T-helper 2 cell treated with Interferon-gamma antibody and Interleukin-4, amounts not matched to agents 100 ng/mL and 5 ng/mL, for 36 hours (primary cell): ENCODE measurements at regions not wholly inside any gene's neighbourhood (a gene's known extent, or its start where the extent isn't known, plus 50 kb on each side); places are given as distances from the start of the nearest gene placed in this dataset.
"Not testable (repeated sequence)": the region's sequence is repeated elsewhere in the genome, so short reads cannot be mapped to it uniquely, and the experiment has no call there.

Source experiments
- intact Hi-C: fragments of 100-400 bp; cut with micrococcal nuclease; formaldehyde crosslinking; loops from one replicate; pipeline ENCODE4 v1.15.1; 2023

- intact Hi-C loops: no loop called here
Observed at GRCh38 chr4:14419516-14419915, 582.8 kb upstream of the CPEB2 start.

DNA sequence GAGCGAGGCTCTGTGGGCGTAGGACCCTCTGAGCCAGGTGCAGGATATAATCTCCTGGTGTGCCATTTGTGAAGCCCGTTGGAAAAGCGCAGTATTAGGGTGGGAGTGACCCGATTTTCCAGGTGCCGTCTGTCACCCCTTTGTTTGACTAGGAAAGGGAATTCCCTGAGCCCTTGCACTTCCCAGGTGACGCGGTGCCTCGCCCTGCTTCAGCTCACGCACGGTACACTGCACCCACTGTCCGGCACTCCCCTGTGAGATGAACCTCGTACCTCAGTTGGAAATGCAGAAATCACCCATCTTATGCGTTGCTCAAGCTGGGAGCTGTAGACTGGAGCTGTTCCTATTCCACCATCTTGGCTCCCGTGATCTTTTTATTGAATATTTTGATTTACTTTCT, 576.0 kb upstream of the CPEB2 start:
- intact Hi-C loops: not testable (repeated sequence)

GRCh38 chr4:14428125-14428524, 574.2 kb upstream of the CPEB2 start:
- intact Hi-C loops: no loop called here

- intact Hi-C loops: no loop called here
Observed at GRCh38 chr4:14431155-14432134, 570.8 kb upstream of the CPEB2 start.

GRCh38 chr4:14434483-14434882, 567.8 kb upstream of the CPEB2 start:
- intact Hi-C loops: no loop called here

- intact Hi-C loops: no loop called here
Observed at GRCh38 chr4:14434916-14435315, 567.4 kb upstream of the CPEB2 start.

DNA sequence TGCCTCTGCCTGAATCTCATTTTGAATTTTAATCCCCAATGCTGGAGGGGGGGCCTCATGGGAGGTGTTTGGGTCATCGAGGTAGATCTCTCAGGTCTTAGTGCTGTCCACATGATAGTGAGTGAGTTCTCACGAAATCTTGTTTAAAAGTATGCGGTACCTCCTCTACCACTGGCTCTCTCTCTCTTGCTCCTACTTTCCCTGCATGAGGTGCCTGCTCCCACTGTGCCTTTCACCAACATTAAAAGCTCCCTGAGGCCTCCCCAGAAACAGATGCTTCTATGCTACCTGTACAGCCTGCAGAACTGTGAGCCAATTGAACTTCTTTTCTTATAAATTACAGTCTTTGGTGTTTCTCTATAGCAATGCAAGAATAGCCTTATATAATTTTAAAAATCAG, 560.7 kb upstream of the CPEB2 start:
- intact Hi-C loops: no loop called here

DNA sequence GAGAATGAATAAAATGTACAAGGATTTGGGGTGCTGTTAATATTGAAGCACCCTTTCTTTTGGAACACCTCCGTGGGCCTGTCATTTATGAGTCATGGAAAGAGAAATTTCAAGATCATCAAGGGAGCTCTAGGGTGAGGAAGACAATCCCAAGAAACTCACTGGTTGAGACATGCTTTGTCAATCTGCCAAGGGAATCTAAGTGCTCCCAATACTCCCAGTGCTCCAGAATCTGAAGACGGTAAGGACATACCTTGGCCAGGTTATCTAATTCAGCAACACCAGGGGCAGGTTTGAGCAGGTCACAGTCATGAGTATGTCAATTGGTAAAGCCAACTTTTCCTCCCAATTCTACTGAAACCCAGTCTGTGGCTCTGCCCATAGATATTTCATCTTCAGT, 556.4 kb upstream of the CPEB2 start:
- intact Hi-C loops: no loop called here

GRCh38 chr4:14446311-14446710, 556.0 kb upstream of the CPEB2 start:
- intact Hi-C loops: no loop called here

- intact Hi-C loops: no loop called here
Observed at GRCh38 chr4:14446904-14447303, 555.4 kb upstream of the CPEB2 start.

GRCh38 chr4:14449308-14449707, 553.0 kb upstream of the CPEB2 start:
- intact Hi-C loops: no loop called here

DNA sequence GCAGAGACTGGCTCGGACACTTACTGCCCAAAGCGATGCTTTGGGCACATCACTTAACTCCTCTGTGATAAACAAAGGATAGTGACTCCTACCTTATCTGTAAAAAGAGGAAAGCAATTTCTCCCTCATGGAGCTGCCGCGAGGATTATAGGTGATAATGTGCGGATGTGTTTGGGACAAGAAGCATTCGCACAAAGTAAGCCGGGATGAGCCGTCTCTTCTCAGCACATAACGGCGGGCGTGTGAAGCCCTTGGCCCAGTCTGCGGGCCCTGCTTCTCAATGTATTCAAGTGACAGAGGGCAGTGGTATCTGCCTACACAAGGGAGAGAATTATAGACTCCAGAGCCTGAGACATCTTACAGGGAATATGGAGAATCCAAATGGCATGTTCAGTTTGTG, 550.3 kb upstream of the CPEB2 start:
- intact Hi-C loops: no loop called here

- intact Hi-C loops: no loop called here
Observed at GRCh38 chr4:14452764-14453163, 549.5 kb upstream of the CPEB2 start.

- intact Hi-C loops: no loop called here
Observed at GRCh38 chr4:14458463-14458862, 543.8 kb upstream of the CPEB2 start.

DNA sequence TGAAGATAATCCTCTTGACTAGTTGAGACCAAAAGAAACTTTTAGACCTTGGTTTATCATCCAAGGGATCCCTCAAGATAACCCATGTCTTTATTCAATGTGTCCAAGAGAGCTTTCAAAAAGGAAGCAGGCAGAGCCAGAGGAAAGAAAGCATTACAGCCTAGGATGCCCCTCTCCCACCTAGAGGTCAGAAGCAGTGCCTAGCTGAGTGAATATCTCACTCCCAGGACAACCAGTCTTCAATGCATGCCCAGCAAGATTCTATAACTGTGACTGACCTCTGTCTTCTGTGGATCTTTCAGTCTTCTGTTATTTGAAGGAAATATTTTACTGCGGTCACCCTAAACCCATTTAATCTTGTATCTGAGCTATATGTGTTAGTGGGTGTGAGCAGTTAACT, 537.2 kb upstream of the CPEB2 start:
- intact Hi-C loops: no loop called here

- intact Hi-C loops: no loop called here
Observed at GRCh38 chr4:14465507-14465906, 536.8 kb upstream of the CPEB2 start.

GRCh38 chr4:14478504-14478903, 523.8 kb upstream of the CPEB2 start:
- intact Hi-C loops: no loop called here

- intact Hi-C loops: no loop called here
Observed at GRCh38 chr4:14496408-14496807, 505.9 kb upstream of the CPEB2 start.

- intact Hi-C loops: no loop called here
Observed at GRCh38 chr4:14496969-14497368, 505.3 kb upstream of the CPEB2 start.

- intact Hi-C loops: no loop called here
Observed at GRCh38 chr4:14504162-14504561, 498.1 kb upstream of the CPEB2 start.

- intact Hi-C loops: no loop called here
Observed at GRCh38 chr4:14513471-14513870, 488.8 kb upstream of the CPEB2 start.

- intact Hi-C loops: no loop called here
Observed at GRCh38 chr4:14515556-14515955, 486.7 kb upstream of the CPEB2 start.

DNA sequence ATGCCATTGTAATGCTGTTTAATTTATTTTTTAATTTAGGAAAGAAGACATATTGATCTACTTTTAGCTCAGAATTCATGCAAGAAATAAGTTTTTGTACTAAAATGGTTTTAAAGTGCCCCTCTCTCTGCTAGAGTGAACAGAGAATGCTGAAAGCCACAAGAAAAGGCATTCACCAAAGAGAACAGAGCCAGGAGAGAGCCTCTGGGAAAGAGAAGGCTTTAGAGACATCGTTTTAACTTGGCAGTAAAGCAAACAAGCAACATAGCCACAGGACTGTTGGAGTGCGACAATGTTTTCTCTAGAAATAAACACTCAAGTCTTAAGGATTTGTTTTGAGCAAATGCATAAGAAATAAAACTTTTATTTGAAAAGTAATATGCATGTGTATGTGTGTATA, 484.1 kb upstream of the CPEB2 start:
- intact Hi-C loops: no loop called here
